WTC11 (cell line): ENCODE measurements at regions not wholly inside any gene's neighbourhood (a gene's known extent, or its start where the extent isn't known, plus 50 kb on each side); places are given as distances from the start of the nearest gene placed in this dataset.

ENCODE experiments used
- ATAC-seq: fragments of 200-7000 bp; cut with Tn5 transposase; 2 replicates; pipeline ENCODE4 v1.10.0; 2021; ENCODE audit warnings: mild to moderate bottlenecking, moderate library complexity
- CTCF ChIA-PET: fragments of 300-600 bp; sonication (Branson Sonifier 250); formaldehyde crosslinking; loops from one replicate; lab custom pipeline; 2021; ENCODE audit warnings: antibody characterized with exemption; lab: Charles Lee
- POLR2A ChIA-PET: fragments of 350-600 bp; sonication (Branson Sonifier 250); formaldehyde crosslinking; loops from one replicate; lab custom pipeline; 2021; ENCODE audit warnings: antibody characterized with exemption; lab: Charles Lee
- DNase-seq: peaks from one replicate; pipeline ENCODE4 v3.0.0; 2021; ENCODE audit warnings: low spot score
- H3K27ac Mint-ChIP-seq: 2 replicates; pipeline ENCODE4 v1.8.0; 2021; ENCODE audit warnings: mixed read lengths
- H3K27me3 Mint-ChIP-seq: 2 replicates; pipeline ENCODE4 v1.8.0; 2021; ENCODE audit warnings: low read depth, mild to moderate bottlenecking, moderate library complexity, mixed read lengths
- H3K36me3 Mint-ChIP-seq: 2 replicates; pipeline ENCODE4 v1.8.0; 2021; ENCODE audit warnings: mixed read lengths
- H3K4me1 Mint-ChIP-seq: 2 replicates; pipeline ENCODE4 v1.8.0; 2022; ENCODE audit warnings: mixed read lengths
- H3K4me3 Mint-ChIP-seq: 2 replicates; pipeline ENCODE4 v1.8.0; 2021; ENCODE audit warnings: mild to moderate bottlenecking, moderate library complexity, mixed read lengths
- H3K9me3 Mint-ChIP-seq: 2 replicates; pipeline ENCODE4 v1.8.0; 2021; ENCODE audit warnings: mixed read lengths
- ATF1 ChIP-seq: sonication (generic); formaldehyde crosslinking; IDR thresholded peaks from 2 replicates; pipeline ENCODE4 v1.8.1; 2023; ENCODE audit warnings: mild to moderate bottlenecking, moderate library complexity, missing genetic modification reagents
- CBFB ChIP-seq: sonication (generic); formaldehyde crosslinking; IDR thresholded peaks from 2 replicates; pipeline ENCODE4 v1.8.1; 2022; ENCODE audit warnings: mild to moderate bottlenecking, low read depth, missing genetic modification reagents
- ESRRA ChIP-seq: sonication (generic); formaldehyde crosslinking; IDR thresholded peaks from 2 replicates; pipeline ENCODE4 v1.8.1; 2022; ENCODE audit warnings: mild to moderate bottlenecking, missing genetic modification reagents, borderline replicate concordance
- GABPB1 ChIP-seq: sonication (generic); formaldehyde crosslinking; IDR thresholded peaks from 2 replicates; pipeline ENCODE4 v1.8.1; 2023; ENCODE audit warnings: mild to moderate bottlenecking, missing genetic modification reagents
- KAT7 ChIP-seq: sonication (generic); formaldehyde crosslinking; IDR thresholded peaks from 2 replicates; pipeline ENCODE4 v1.8.1; 2023; ENCODE audit warnings: missing genetic modification reagents, mild to moderate bottlenecking, borderline replicate concordance
- NFE2L1 ChIP-seq: sonication (generic); formaldehyde crosslinking; IDR thresholded peaks from 2 replicates; pipeline ENCODE4 v1.8.1; 2023; ENCODE audit warnings: missing genetic modification reagents
- NFYB ChIP-seq: sonication (generic); formaldehyde crosslinking; conservative IDR thresholded peaks from 2 replicates; pipeline ENCODE4 v1.8.0; 2022; ENCODE audit warnings: low read depth, missing genetic modification reagents
- NR1H2 ChIP-seq: sonication (generic); formaldehyde crosslinking; IDR thresholded peaks from 2 replicates; pipeline ENCODE4 v1.9.0; 2021; ENCODE audit warnings: mild to moderate bottlenecking, moderate library complexity, missing genetic modification reagents
- PRRX2 ChIP-seq: fragments of 250-450 bp; sonication (Bioruptor Pico); IDR thresholded peaks from 2 replicates; pipeline ENCODE4 v1.8.0; 2021; ENCODE audit warnings: mild to moderate bottlenecking
- SMAD3 ChIP-seq: sonication (generic); formaldehyde crosslinking; IDR thresholded peaks from 2 replicates; pipeline ENCODE4 v1.8.0; 2022; ENCODE audit warnings: missing genetic modification reagents, mild to moderate bottlenecking, borderline replicate concordance
- TEAD4 ChIP-seq: sonication (generic); formaldehyde crosslinking; IDR thresholded peaks from 2 replicates; pipeline ENCODE4 v1.8.0; 2022; ENCODE audit warnings: mild to moderate bottlenecking, missing genetic modification reagents
- TP53 ChIP-seq: sonication (generic); formaldehyde crosslinking; IDR thresholded peaks from 2 replicates; pipeline ENCODE4 v1.8.1; 2023; ENCODE audit warnings: mild to moderate bottlenecking, missing genetic modification reagents
- ZBTB21 ChIP-seq: sonication (generic); formaldehyde crosslinking; IDR thresholded peaks from 2 replicates; pipeline ENCODE4 v1.8.1; 2023; ENCODE audit warnings: mild to moderate bottlenecking, missing genetic modification reagents, borderline replicate concordance
- TF ChIP-seq, protein P1 (sequence below): sonication (generic); formaldehyde crosslinking; IDR thresholded peaks from 2 replicates; pipeline ENCODE4 v1.8.0; 2023; ENCODE audit warnings: mild to moderate bottlenecking, missing genetic modification reagents
- TF ChIP-seq, protein P2 (sequence below): sonication (generic); formaldehyde crosslinking; IDR thresholded peaks from 2 replicates; pipeline ENCODE4 v1.8.1; 2022; ENCODE audit warnings: mild to moderate bottlenecking, missing genetic modification reagents, moderate library complexity, borderline replicate concordance
- TF ChIP-seq, protein P3 (sequence below): sonication (generic); formaldehyde crosslinking; IDR thresholded peaks from 2 replicates; pipeline ENCODE4 v1.8.0; 2023; ENCODE audit warnings: missing genetic modification reagents
- TF ChIP-seq, protein P4 (sequence below): sonication (generic); formaldehyde crosslinking; IDR thresholded peaks from 2 replicates; pipeline ENCODE4 v1.8.0; 2022; ENCODE audit warnings: missing genetic modification reagents
- TF ChIP-seq, protein P5 (sequence below): fragments of 250-450 bp; sonication (Bioruptor Pico); conservative IDR thresholded peaks from 2 replicates; pipeline ENCODE4 v1.9.0; 2021; ENCODE audit warnings: mild to moderate bottlenecking

DNA sequence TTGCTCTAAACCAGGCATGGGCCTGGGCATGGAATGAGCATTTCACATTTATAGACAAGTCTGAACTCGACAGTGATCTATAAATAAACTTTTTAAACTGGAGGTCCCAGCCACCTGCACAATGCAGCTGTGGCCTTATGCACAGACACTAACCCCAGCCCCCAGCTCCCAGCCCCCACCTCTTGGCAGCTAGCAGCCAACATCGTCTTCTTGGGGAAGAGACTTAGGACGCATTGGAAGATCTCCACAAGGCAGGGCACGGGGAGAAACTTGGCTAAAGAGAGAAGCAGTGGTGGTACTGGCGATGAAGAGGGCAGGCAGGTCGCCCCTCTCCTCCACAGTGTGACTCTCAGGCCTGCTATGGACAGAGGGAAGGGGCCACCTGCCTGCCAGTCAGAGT, 213.2 kb downstream of the ANAPC1 start:
- ChIA-PET CTCF (no interaction called here), POLR2A (no interaction called here)
- peaks cover 10% of the 10 kb centered on the region for H3K9me3 Mint-ChIP-seq
- H3K4me1 Mint-ChIP-seq, result no peaks in the 10 kb centered on the region
- no peak for DNase-seq
- peaks cover 5% of the 10 kb centered on the region; the same call in 1 of the 2 replicates for H3K27me3 Mint-ChIP-seq
- H3K36me3 Mint-ChIP-seq, result peaks cover 18% of the 10 kb centered on the region
- H3K27ac Mint-ChIP-seq, result no peak overlapping the region
- H3K4me3 Mint-ChIP-seq, result no peak overlapping the region
- no peak for ATAC-seq
- TF ChIP-seq, protein P1, sequence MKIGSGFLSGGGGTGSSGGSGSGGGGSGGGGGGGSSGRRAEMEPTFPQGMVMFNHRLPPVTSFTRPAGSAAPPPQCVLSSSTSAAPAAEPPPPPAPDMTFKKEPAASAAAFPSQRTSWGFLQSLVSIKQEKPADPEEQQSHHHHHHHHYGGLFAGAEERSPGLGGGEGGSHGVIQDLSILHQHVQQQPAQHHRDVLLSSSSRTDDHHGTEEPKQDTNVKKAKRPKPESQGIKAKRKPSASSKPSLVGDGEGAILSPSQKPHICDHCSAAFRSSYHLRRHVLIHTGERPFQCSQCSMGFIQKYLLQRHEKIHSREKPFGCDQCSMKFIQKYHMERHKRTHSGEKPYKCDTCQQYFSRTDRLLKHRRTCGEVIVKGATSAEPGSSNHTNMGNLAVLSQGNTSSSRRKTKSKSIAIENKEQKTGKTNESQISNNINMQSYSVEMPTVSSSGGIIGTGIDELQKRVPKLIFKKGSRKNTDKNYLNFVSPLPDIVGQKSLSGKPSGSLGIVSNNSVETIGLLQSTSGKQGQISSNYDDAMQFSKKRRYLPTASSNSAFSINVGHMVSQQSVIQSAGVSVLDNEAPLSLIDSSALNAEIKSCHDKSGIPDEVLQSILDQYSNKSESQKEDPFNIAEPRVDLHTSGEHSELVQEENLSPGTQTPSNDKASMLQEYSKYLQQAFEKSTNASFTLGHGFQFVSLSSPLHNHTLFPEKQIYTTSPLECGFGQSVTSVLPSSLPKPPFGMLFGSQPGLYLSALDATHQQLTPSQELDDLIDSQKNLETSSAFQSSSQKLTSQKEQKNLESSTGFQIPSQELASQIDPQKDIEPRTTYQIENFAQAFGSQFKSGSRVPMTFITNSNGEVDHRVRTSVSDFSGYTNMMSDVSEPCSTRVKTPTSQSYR (CRISPR knock-in tag), result no peak
- no peak for TF ChIP-seq ZBTB21 (CRISPR knock-in tag)
- TF ChIP-seq ATF1 (CRISPR knock-in tag), result no peak
- TF ChIP-seq, protein P2, sequence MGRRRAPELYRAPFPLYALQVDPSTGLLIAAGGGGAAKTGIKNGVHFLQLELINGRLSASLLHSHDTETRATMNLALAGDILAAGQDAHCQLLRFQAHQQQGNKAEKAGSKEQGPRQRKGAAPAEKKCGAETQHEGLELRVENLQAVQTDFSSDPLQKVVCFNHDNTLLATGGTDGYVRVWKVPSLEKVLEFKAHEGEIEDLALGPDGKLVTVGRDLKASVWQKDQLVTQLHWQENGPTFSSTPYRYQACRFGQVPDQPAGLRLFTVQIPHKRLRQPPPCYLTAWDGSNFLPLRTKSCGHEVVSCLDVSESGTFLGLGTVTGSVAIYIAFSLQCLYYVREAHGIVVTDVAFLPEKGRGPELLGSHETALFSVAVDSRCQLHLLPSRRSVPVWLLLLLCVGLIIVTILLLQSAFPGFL (CRISPR knock-in tag), result no peak
- no peak for TF ChIP-seq KAT7 (CRISPR knock-in tag)
- no peak for TF ChIP-seq NFE2L1
- no peak for TF ChIP-seq PRRX2 (CRISPR knock-in tag)
- no peak for TF ChIP-seq NFYB (CRISPR knock-in tag)
- TF ChIP-seq, protein P3, sequence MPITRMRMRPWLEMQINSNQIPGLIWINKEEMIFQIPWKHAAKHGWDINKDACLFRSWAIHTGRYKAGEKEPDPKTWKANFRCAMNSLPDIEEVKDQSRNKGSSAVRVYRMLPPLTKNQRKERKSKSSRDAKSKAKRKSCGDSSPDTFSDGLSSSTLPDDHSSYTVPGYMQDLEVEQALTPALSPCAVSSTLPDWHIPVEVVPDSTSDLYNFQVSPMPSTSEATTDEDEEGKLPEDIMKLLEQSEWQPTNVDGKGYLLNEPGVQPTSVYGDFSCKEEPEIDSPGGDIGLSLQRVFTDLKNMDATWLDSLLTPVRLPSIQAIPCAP (CRISPR knock-in tag), result no peak
- no peak for TF ChIP-seq SMAD3 (CRISPR knock-in tag)
- TF ChIP-seq, protein P4, sequence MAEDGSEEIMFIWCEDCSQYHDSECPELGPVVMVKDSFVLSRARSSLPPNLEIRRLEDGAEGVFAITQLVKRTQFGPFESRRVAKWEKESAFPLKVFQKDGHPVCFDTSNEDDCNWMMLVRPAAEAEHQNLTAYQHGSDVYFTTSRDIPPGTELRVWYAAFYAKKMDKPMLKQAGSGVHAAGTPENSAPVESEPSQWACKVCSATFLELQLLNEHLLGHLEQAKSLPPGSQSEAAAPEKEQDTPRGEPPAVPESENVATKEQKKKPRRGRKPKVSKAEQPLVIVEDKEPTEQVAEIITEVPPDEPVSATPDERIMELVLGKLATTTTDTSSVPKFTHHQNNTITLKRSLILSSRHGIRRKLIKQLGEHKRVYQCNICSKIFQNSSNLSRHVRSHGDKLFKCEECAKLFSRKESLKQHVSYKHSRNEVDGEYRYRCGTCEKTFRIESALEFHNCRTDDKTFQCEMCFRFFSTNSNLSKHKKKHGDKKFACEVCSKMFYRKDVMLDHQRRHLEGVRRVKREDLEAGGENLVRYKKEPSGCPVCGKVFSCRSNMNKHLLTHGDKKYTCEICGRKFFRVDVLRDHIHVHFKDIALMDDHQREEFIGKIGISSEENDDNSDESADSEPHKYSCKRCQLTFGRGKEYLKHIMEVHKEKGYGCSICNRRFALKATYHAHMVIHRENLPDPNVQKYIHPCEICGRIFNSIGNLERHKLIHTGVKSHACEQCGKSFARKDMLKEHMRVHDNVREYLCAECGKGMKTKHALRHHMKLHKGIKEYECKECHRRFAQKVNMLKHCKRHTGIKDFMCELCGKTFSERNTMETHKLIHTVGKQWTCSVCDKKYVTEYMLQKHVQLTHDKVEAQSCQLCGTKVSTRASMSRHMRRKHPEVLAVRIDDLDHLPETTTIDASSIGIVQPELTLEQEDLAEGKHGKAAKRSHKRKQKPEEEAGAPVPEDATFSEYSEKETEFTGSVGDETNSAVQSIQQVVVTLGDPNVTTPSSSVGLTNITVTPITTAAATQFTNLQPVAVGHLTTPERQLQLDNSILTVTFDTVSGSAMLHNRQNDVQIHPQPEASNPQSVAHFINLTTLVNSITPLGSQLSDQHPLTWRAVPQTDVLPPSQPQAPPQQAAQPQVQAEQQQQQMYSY (CRISPR knock-in tag), result no peak
- TF ChIP-seq TEAD4 (CRISPR knock-in tag), result no peak
- TF ChIP-seq TP53 (CRISPR knock-in tag), result no peak
- TF ChIP-seq CBFB (CRISPR knock-in tag), result no peak
- TF ChIP-seq, protein P5, sequence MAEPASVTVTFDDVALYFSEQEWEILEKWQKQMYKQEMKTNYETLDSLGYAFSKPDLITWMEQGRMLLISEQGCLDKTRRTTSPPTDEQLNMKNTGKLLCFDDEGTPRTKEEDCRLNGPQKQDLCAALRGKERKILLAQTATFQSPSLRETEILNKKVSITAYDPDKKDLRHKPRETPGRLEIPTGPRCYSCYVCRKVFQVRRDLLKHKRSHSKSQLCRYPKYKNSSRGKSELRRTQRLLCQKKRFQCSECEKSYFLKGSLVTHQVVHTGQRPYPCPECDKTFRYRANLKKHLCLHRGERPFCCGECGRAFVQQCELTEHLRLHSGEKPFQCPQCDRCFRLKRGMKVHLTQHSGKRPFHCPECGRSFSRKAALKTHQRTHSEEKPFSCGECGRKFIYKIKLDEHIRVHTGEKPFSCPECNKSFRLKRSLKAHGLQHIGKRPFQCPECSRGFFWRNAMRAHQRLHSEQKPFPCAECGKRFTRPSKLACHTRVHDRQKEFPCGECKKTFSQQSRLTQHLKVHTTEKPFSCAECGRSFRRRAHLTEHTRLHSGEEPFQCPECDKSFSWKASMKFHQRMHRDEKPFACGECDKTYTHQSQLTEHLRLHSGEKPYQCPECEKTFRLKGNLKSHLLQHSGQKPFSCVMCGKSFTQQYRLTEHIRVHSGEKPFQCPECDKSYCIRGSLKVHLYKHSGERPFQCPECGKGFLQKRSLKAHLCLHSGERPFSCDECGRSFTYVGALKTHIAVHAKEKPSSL (CRISPR knock-in tag), result no peak
- TF ChIP-seq NR1H2, result no peak
- no peak for TF ChIP-seq GABPB1 (CRISPR knock-in tag)
- TF ChIP-seq ESRRA (CRISPR knock-in tag), result no peak
